ENCODE measurements at regions not wholly inside any gene's neighbourhood (a gene's known extent, or its start where the extent isn't known, plus 50 kb on each side); places are given as distances from the start of the nearest gene placed in this dataset.

- no peak for TF ChIP-seq NFIC (IDR thresholded peaks at IDR 0.05)
- no peak for TF ChIP-seq MAX (IDR thresholded peaks at IDR 0.05)
- no peak for TF ChIP-seq FOXM1 (IDR thresholded peaks at IDR 0.05; ENCODE audit: borderline replicate concordance, low read depth)
- no peak for TF ChIP-seq CEBPB (IDR thresholded peaks at IDR 0.05)
- no peak for TF ChIP-seq RAD21 (IDR thresholded peaks at IDR 0.05; ENCODE audit: low read depth)
- no peak for TF ChIP-seq ZBTB7A (IDR thresholded peaks at IDR 0.05; ENCODE audit: low read depth)
- TF ChIP-seq YY1 (IDR thresholded peaks at IDR 0.05; ENCODE audit: low read depth) = no peak
- no peak for TF ChIP-seq EP300 (IDR thresholded peaks at IDR 0.05; ENCODE audit: borderline replicate concordance)
- no peak for TF ChIP-seq EGR1 (IDR thresholded peaks at IDR 0.05)
- no peak for TF ChIP-seq TCF12 (IDR thresholded peaks at IDR 0.05; ENCODE audit: low read depth)
- TF ChIP-seq TEAD4 (IDR thresholded peaks at IDR 0.05) = no peak
- TF ChIP-seq TAF1 (IDR thresholded peaks at IDR 0.05; ENCODE audit: low read depth) = no peak
- no peak for TF ChIP-seq CREB1 (IDR thresholded peaks at IDR 0.05; ENCODE audit: low read depth)
- TF ChIP-seq USF1 (IDR thresholded peaks at IDR 0.05) = no peak
- no peak for TF ChIP-seq REST (IDR thresholded peaks at IDR 0.05; ENCODE audit: low read depth)
These were observed 702.7 kb downstream of the SOCS6 start for GRCh38 chr18:70991577-70991976.

GRCh38 chr18:70985948-70986347, 697.1 kb downstream of the SOCS6 start:
- TF ChIP-seq YY1 (IDR thresholded peaks at IDR 0.05; ENCODE audit: low read depth) = no peak
- TF ChIP-seq NFIC (IDR thresholded peaks at IDR 0.05) = no peak
- no peak for TF ChIP-seq EGR1 (IDR thresholded peaks at IDR 0.05)
- TF ChIP-seq ZBTB7A (IDR thresholded peaks at IDR 0.05; ENCODE audit: low read depth) = no peak
- TF ChIP-seq REST (IDR thresholded peaks at IDR 0.05; ENCODE audit: low read depth) = no peak
- no peak for TF ChIP-seq USF1 (IDR thresholded peaks at IDR 0.05)

GRCh38 chr18:70982292-70982691, 693.4 kb downstream of the SOCS6 start:
- no peak for TF ChIP-seq TAF1 (IDR thresholded peaks at IDR 0.05; ENCODE audit: low read depth)
- no peak for TF ChIP-seq MAX (IDR thresholded peaks at IDR 0.05)
- no peak for TF ChIP-seq YY1 (IDR thresholded peaks at IDR 0.05; ENCODE audit: low read depth)
- no peak for TF ChIP-seq NFIC (IDR thresholded peaks at IDR 0.05)
- no peak for TF ChIP-seq TCF12 (IDR thresholded peaks at IDR 0.05; ENCODE audit: low read depth)
- no peak for TF ChIP-seq TEAD4 (IDR thresholded peaks at IDR 0.05)
- no peak for TF ChIP-seq REST (IDR thresholded peaks at IDR 0.05; ENCODE audit: low read depth)
- TF ChIP-seq EGR1 (IDR thresholded peaks at IDR 0.05) = no peak
- TF ChIP-seq EP300 (IDR thresholded peaks at IDR 0.05; ENCODE audit: borderline replicate concordance) = no peak
- no peak for TF ChIP-seq CEBPB (IDR thresholded peaks at IDR 0.05)
- TF ChIP-seq CREB1 (IDR thresholded peaks at IDR 0.05; ENCODE audit: low read depth) = no peak
- no peak for TF ChIP-seq ZBTB7A (IDR thresholded peaks at IDR 0.05; ENCODE audit: low read depth)
- TF ChIP-seq USF1 (IDR thresholded peaks at IDR 0.05) = no peak
- no peak for TF ChIP-seq RAD21 (IDR thresholded peaks at IDR 0.05; ENCODE audit: low read depth)
- no peak for TF ChIP-seq FOXM1 (IDR thresholded peaks at IDR 0.05; ENCODE audit: borderline replicate concordance, low read depth)

- no peak for TF ChIP-seq NFIC (IDR thresholded peaks at IDR 0.05)
- TF ChIP-seq EP300 (IDR thresholded peaks at IDR 0.05; ENCODE audit: borderline replicate concordance) = no peak
- no peak for TF ChIP-seq FOXM1 (IDR thresholded peaks at IDR 0.05; ENCODE audit: borderline replicate concordance, low read depth)
- TF ChIP-seq MAX (IDR thresholded peaks at IDR 0.05) = no peak
- no peak for TF ChIP-seq CREB1 (IDR thresholded peaks at IDR 0.05; ENCODE audit: low read depth)
- no peak for TF ChIP-seq EGR1 (IDR thresholded peaks at IDR 0.05)
These were observed 692.7 kb downstream of the SOCS6 start for GRCh38 chr18:70981400-70982140.

Data from Ishikawa (cell line).